ENCODE measurements at regions not wholly inside any gene's neighbourhood (a gene's known extent, or its start where the extent isn't known, plus 50 kb on each side); places are given as distances from the start of the nearest gene placed in this dataset.

DNA sequence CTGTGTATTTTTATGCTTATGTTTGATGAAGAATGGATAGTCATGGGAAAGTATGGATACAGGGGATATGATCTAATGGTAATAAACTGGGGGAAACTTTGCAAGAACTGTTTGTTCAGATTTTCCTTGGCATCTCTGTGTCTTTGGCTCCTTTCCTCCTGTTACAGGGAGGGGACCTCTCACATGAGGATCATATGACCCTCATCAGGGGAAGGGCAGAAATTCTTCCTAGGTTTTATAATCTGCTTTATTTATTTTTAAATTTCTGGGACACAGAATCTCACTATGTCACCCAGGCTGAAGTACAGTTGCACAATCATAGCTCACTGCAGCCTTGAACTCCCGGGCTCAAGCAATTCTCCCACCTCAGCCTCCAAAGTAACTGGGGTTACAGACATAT is 526.5 kb downstream of the CCER1 start:
- ChIA-PET POLR2A (no interaction called here), CTCF (no interaction called here)

DNA sequence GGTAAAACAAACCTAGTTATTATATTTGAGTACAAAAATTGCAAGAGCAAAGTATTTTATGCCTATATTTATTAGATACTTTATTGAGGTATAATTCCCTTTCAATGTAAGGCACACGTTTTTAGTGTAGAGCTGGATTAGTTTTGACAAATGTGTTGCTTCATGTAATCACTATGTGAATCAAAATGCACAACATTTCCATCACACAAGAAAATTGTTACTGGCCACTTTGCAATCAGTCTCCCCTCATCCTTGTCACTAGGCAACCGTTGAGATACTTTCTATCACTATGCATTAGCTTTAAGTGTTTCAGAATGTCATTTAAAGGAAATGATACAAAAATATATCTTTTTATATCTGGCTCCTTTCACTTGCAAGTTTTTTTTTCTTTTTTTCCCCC is 531.0 kb downstream of the CCER1 start:
- H3K27me3 Mint-ChIP-seq, result no peaks in the 10 kb centered on the region

More for the DNA sequence above, 526.5 kb downstream of the CCER1 start:
- DNase-seq (no peak), ATAC-seq (no peak)
- Histone ChIP-seq H3K36me3 (ENCODE audit: control insufficient read depth in 2 of 3, insufficient read depth in 3 of 3, low read length in 3 of 3) (no peaks in the 10 kb centered on the region), H3K4me3 (ENCODE audit: low read length) (no peak overlapping the region), H3K4me1 (ENCODE audit: control insufficient read depth in 2 of 2, insufficient read depth in 2 of 2, low read length in 2 of 2) (no peaks in the 10 kb centered on the region), H3K27me3 (ENCODE audit: control insufficient read depth in 2 of 2, insufficient read depth in 2 of 2, low read length in 2 of 2) (no peaks in the 10 kb centered on the region), H3K9me3 (ENCODE audit: control insufficient read depth in 2 of 3, low read length in 3 of 3) (no peaks in the 10 kb centered on the region), H3K27ac (ENCODE audit: low read depth, low read length) (no peak overlapping the region)
- no peaks in the 10 kb centered on the region for H3K27me3 Mint-ChIP-seq
- intact Hi-C loops (cut with micrococcal nuclease), result no loop called here
- no peaks in the 10 kb centered on the region for H3K36me3 Mint-ChIP-seq
- H3K4me3 Mint-ChIP-seq, result no peak overlapping the region
- peaks cover 0 to 2% (median 0%) of the 10 kb centered on the region in 7 donors for H3K4me1 Mint-ChIP-seq
- peaks cover 0 to 6% (median 0%) of the 10 kb centered on the region in 11 donors for H3K9me3 Mint-ChIP-seq
- H3K27ac Mint-ChIP-seq, result no peak overlapping the region

DNA sequence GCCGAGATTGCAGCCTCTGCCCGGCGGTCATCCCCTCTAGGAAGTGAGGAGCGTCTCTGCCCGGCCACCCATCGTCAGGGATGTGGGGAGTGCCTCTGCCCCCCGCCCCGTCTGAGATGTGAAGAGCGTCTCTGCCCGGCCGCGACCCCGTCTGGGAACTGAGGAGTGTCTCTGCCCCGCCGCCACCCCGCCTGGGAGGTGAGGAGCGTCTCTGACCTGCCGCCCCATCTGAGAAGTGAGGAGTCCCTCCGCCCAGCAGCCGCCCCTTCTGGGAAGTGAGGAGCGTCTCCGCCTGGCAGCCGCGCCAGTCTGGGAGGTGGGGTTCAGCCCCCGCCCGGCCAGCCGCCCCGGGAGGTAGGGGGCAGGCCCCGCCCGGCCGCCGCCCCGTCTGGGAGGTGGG is 544.0 kb downstream of the CCER1 start:
- ChIA-PET CTCF (no interaction called here), POLR2A (no interaction called here)
- DNase-seq (peak in 1 of 9 donors; percentile 3), ATAC-seq (no peak)
- H3K4me3 ChIP-seq (ENCODE audit: low read length), result no peak overlapping the region
- Mint-ChIP-seq H3K27me3 (no peaks in the 10 kb centered on the region), H3K9me3 (peaks cover 0 to 5% (median 3%) of the 10 kb centered on the region in 11 donors), H3K4me3 (no peak overlapping the region), H3K27ac (no peak overlapping the region), H3K36me3 (no peaks in the 10 kb centered on the region), H3K4me1 (no peaks in the 10 kb centered on the region)
- H3K36me3 ChIP-seq (ENCODE audit: control insufficient read depth in 2 of 3, insufficient read depth in 3 of 3, low read length in 3 of 3), result no peaks in the 10 kb centered on the region
- no peak overlapping the region for H3K27ac ChIP-seq (ENCODE audit: low read depth, low read length)
- no peaks in the 10 kb centered on the region for H3K9me3 ChIP-seq (ENCODE audit: control insufficient read depth in 2 of 3, low read length in 3 of 3)
- H3K27me3 ChIP-seq (ENCODE audit: control insufficient read depth in 2 of 2, insufficient read depth in 2 of 2, low read length in 2 of 2), result no peaks in the 10 kb centered on the region
- intact Hi-C loops (cut with micrococcal nuclease), result no loop called here
- H3K4me1 ChIP-seq (ENCODE audit: control insufficient read depth in 2 of 2, insufficient read depth in 2 of 2, low read length in 2 of 2), result no peaks in the 10 kb centered on the region

More for the DNA sequence above, 531.0 kb downstream of the CCER1 start:
- ATAC-seq (no peak), DNase-seq (no peak)
- no peak overlapping the region for H3K4me3 Mint-ChIP-seq
- no peaks in the 10 kb centered on the region for H3K36me3 ChIP-seq (ENCODE audit: control insufficient read depth in 2 of 3, insufficient read depth in 3 of 3, low read length in 3 of 3)
- no peak overlapping the region for H3K27ac Mint-ChIP-seq
- no peaks in the 10 kb centered on the region for H3K9me3 ChIP-seq (ENCODE audit: control insufficient read depth in 2 of 3, low read length in 3 of 3)
- H3K27ac ChIP-seq (ENCODE audit: low read depth, low read length), result no peak overlapping the region
- H3K4me1 ChIP-seq (ENCODE audit: control insufficient read depth in 2 of 2, insufficient read depth in 2 of 2, low read length in 2 of 2), result no peaks in the 10 kb centered on the region
- H3K27me3 ChIP-seq (ENCODE audit: control insufficient read depth in 2 of 2, insufficient read depth in 2 of 2, low read length in 2 of 2), result no peaks in the 10 kb centered on the region
- peaks cover 0 to under 1% (median 0%) of the 10 kb centered on the region in 7 donors for H3K4me1 Mint-ChIP-seq
- ChIA-PET CTCF (no interaction called here), POLR2A (no interaction called here)
- peaks cover 0 to 6% (median 0%) of the 10 kb centered on the region in 11 donors for H3K9me3 Mint-ChIP-seq
- H3K4me3 ChIP-seq (ENCODE audit: low read length), result no peak overlapping the region
- intact Hi-C loops (cut with micrococcal nuclease), result no loop called here
- no peaks in the 10 kb centered on the region for H3K36me3 Mint-ChIP-seq

DNA sequence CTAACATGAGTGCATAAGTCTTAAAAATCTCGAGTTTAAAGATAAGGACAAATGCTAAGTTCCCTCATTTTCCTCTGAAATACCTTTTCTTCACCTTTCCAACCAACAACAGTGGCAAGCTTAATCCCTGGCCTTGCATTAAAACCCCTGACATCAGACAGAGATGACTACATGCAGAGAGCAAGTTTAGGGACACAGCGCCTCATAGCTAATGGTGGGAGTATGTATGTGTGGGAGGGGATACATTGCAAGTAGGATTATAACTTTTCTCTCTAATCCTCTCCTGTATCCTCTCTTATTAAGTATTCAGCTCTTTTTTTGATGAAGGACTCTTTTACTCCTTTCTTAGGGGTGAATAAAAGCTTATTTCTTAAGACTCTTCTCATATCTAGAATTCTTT is 547.1 kb downstream of the CCER1 start:
- no peak overlapping the region for H3K27ac ChIP-seq (ENCODE audit: low read depth, low read length)
- CTCF ChIA-PET, result no interaction called here
- Mint-ChIP-seq H3K9me3 (no peaks in the 10 kb centered on the region), H3K36me3 (no peaks in the 10 kb centered on the region), H3K27ac (no peak overlapping the region), H3K27me3 (no peaks in the 10 kb centered on the region), H3K4me3 (no peak overlapping the region), H3K4me1 (no peaks in the 10 kb centered on the region)
- H3K9me3 ChIP-seq (ENCODE audit: control insufficient read depth in 2 of 3, low read length in 3 of 3), result no peaks in the 10 kb centered on the region
- ATAC-seq, result no peak
- POLR2A ChIA-PET, result no interaction called here
- H3K27me3 ChIP-seq (ENCODE audit: control insufficient read depth in 2 of 2, insufficient read depth in 2 of 2, low read length in 2 of 2), result no peaks in the 10 kb centered on the region
- intact Hi-C loops (cut with micrococcal nuclease), result no loop called here
- no peaks in the 10 kb centered on the region for H3K36me3 ChIP-seq (ENCODE audit: control insufficient read depth in 2 of 3, insufficient read depth in 3 of 3, low read length in 3 of 3)
- H3K4me3 ChIP-seq (ENCODE audit: low read length), result no peak overlapping the region
- no peak for DNase-seq
- H3K4me1 ChIP-seq (ENCODE audit: control insufficient read depth in 2 of 2, insufficient read depth in 2 of 2, low read length in 2 of 2), result no peaks in the 10 kb centered on the region

DNA sequence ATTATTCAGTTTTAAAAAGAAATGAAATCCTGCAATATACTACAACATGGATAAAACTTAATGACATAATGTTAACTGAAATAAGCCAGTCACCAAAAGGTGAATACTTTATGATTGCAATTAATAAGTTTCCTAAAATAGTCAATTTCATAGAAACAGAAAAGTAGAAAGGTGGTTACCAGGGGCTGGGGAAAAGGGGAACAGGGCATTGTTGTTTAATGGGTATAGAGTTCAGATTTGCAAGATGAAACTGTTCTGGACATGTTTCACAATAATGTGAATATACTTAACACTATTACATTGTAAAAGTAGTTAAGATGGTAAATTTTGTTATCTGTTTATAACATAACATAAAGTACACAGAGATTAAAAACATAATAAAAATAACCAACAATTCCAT is 550.9 kb downstream of the CCER1 start:
- no peak overlapping the region for H3K4me3 Mint-ChIP-seq
- no peaks in the 10 kb centered on the region for H3K27me3 ChIP-seq (ENCODE audit: control insufficient read depth in 2 of 2, insufficient read depth in 2 of 2, low read length in 2 of 2)
- peaks cover 0 to 2% (median 0%) of the 10 kb centered on the region in 7 donors for H3K4me1 Mint-ChIP-seq
- H3K27me3 Mint-ChIP-seq, result peaks cover 0 to 5% (median 0%) of the 10 kb centered on the region in 5 donors
- H3K9me3 Mint-ChIP-seq, result peaks cover 0 to 5% (median 0%) of the 10 kb centered on the region in 11 donors
- no peak overlapping the region for H3K27ac Mint-ChIP-seq
- no peaks in the 10 kb centered on the region for H3K36me3 ChIP-seq (ENCODE audit: control insufficient read depth in 2 of 3, insufficient read depth in 3 of 3, low read length in 3 of 3)
- H3K4me1 ChIP-seq (ENCODE audit: control insufficient read depth in 2 of 2, insufficient read depth in 2 of 2, low read length in 2 of 2), result no peaks in the 10 kb centered on the region
- DNase-seq (no peak), ATAC-seq (no peak)
- no peak overlapping the region for H3K4me3 ChIP-seq (ENCODE audit: low read length)
- POLR2A ChIA-PET, result no interaction called here
- H3K36me3 Mint-ChIP-seq, result peaks cover 0 to 3% (median 0%) of the 10 kb centered on the region in 5 donors
- intact Hi-C loops (cut with micrococcal nuclease), result no loop called here
- no peak overlapping the region for H3K27ac ChIP-seq (ENCODE audit: low read depth, low read length)
- no peaks in the 10 kb centered on the region for H3K9me3 ChIP-seq (ENCODE audit: control insufficient read depth in 2 of 3, low read length in 3 of 3)
- CTCF ChIA-PET, result no interaction called here

DNA sequence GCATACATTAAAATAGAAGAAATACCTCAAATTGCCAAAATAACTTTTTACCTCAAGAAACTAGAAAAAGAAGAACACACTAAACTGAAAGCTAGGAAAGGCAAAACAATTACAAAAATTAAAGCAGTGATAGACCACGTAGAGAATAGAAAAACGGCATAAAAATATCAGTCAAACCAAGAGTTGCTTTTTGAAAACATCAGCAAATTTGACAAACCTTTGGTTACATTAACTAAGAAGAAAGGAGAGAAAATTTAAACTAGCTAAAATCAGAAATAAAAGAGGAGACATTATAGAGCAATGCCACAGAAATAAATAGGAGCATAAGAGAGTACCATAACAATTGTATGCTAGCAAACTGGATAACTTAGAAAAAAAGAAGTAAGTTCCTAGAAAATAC is 553.8 kb downstream of the CCER1 start:
- ATAC-seq (no peak), DNase-seq (no peak)
- intact Hi-C loops (cut with micrococcal nuclease), result no loop called here
- H3K4me3 ChIP-seq (ENCODE audit: low read length), result no peak overlapping the region
- Mint-ChIP-seq H3K27me3 (peaks cover 0 to 7% (median 0%) of the 10 kb centered on the region in 5 donors), H3K4me3 (no peak overlapping the region), H3K27ac (no peak overlapping the region), H3K9me3 (peaks cover 0 to 24% (median 6%) of the 10 kb centered on the region in 11 donors), H3K36me3 (peaks cover 0 to 4% (median 0%) of the 10 kb centered on the region in 5 donors), H3K4me1 (peaks cover 0 to 2% (median 0%) of the 10 kb centered on the region in 7 donors)
- no peaks in the 10 kb centered on the region for H3K36me3 ChIP-seq (ENCODE audit: control insufficient read depth in 2 of 3, insufficient read depth in 3 of 3, low read length in 3 of 3)
- POLR2A ChIA-PET, result no interaction called here
- no peaks in the 10 kb centered on the region for H3K27me3 ChIP-seq (ENCODE audit: control insufficient read depth in 2 of 2, insufficient read depth in 2 of 2, low read length in 2 of 2)
- H3K4me1 ChIP-seq (ENCODE audit: control insufficient read depth in 2 of 2, insufficient read depth in 2 of 2, low read length in 2 of 2), result no peaks in the 10 kb centered on the region
- CTCF ChIA-PET, result no interaction called here
- peaks cover 0 to 5% (median 5%) of the 10 kb centered on the region in 3 experiments for H3K9me3 ChIP-seq (ENCODE audit: control insufficient read depth in 2 of 3, low read length in 3 of 3)
- no peak overlapping the region for H3K27ac ChIP-seq (ENCODE audit: low read depth, low read length)

DNA sequence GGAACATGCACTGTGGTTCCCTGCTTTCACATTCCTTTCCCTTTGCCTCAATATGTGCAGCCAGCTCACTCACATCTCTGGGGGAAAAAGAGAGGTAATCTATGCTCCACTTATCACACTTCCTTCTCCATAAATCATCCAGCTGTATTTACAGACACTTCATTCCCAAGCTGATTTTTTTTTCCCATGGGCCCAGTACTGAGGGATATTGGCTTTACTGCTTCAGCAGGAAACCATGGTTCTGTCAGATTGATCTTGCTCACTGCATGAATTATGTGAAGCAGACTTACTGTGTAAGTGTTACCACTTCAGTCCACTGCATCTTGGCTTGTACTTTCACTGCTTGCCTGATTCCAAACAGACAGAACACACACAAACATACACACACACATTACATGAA is 555.6 kb downstream of the CCER1 start:
- Mint-ChIP-seq H3K27me3 (peaks cover 0 to 7% (median 0%) of the 10 kb centered on the region in 5 donors), H3K9me3 (peaks cover 2 to 33% (median 6%) of the 10 kb centered on the region in 11 donors), H3K4me3 (no peak overlapping the region), H3K4me1 (peaks cover 0 to 2% (median 0%) of the 10 kb centered on the region in 7 donors), H3K27ac (no peak overlapping the region), H3K36me3 (peaks cover 0 to 8% (median 0%) of the 10 kb centered on the region in 5 donors)
- H3K4me3 ChIP-seq (ENCODE audit: low read length), result no peak overlapping the region
- H3K27me3 ChIP-seq (ENCODE audit: control insufficient read depth in 2 of 2, insufficient read depth in 2 of 2, low read length in 2 of 2), result no peaks in the 10 kb centered on the region
- POLR2A ChIA-PET, result no interaction called here
- H3K9me3 ChIP-seq (ENCODE audit: control insufficient read depth in 2 of 3, low read length in 3 of 3), result peaks cover 0 to 12% (median 5%) of the 10 kb centered on the region in 3 experiments
- DNase-seq (no peak), ATAC-seq (no peak)
- no peaks in the 10 kb centered on the region for H3K36me3 ChIP-seq (ENCODE audit: control insufficient read depth in 2 of 3, insufficient read depth in 3 of 3, low read length in 3 of 3)
- CTCF ChIA-PET, result no interaction called here
- no peaks in the 10 kb centered on the region for H3K4me1 ChIP-seq (ENCODE audit: control insufficient read depth in 2 of 2, insufficient read depth in 2 of 2, low read length in 2 of 2)
- intact Hi-C loops (cut with micrococcal nuclease), result no loop called here
- no peak overlapping the region for H3K27ac ChIP-seq (ENCODE audit: low read depth, low read length)

Measured in naive thymus-derived CD4-positive, alpha-beta T cell (primary cell).